RWPE1 (cell line): ENCODE measurements at regions not wholly inside any gene's neighbourhood (a gene's known extent, or its start where the extent isn't known, plus 50 kb on each side); places are given as distances from the start of the nearest gene placed in this dataset.

ENCODE experiments used
- CTCF ChIA-PET: fragments of 350-600 bp; sonication (Branson Sonifier 250); formaldehyde crosslinking; extraction: SDS; loops from one replicate; lab custom pipeline; 2021; lab: Yijun Ruan, JAX
- POLR2A ChIA-PET: fragments of 400-600 bp; formaldehyde crosslinking; extraction: SDS; loops from one replicate; lab custom pipeline; 2020; ENCODE audit warnings: antibody characterized with exemption; ENCODE audit not compliant: low non-redundant PET; lab: Yijun Ruan, JAX
- DNase-seq: peaks from one replicate; pipeline ENCODE4 v3.0.0; 2012; ENCODE audit warnings: low spot score
- H3K27ac ChIP-seq: fragments of 450-650 bp; 2 replicates; pipeline ENCODE4 v1.5.1; 2017
- CTCF ChIP-seq: fragments of 450-650 bp; conservative IDR thresholded peaks from 2 replicates; pipeline ENCODE4 v1.5.1; 2017; ENCODE audit warnings: low read depth, mild to moderate bottlenecking

DNA sequence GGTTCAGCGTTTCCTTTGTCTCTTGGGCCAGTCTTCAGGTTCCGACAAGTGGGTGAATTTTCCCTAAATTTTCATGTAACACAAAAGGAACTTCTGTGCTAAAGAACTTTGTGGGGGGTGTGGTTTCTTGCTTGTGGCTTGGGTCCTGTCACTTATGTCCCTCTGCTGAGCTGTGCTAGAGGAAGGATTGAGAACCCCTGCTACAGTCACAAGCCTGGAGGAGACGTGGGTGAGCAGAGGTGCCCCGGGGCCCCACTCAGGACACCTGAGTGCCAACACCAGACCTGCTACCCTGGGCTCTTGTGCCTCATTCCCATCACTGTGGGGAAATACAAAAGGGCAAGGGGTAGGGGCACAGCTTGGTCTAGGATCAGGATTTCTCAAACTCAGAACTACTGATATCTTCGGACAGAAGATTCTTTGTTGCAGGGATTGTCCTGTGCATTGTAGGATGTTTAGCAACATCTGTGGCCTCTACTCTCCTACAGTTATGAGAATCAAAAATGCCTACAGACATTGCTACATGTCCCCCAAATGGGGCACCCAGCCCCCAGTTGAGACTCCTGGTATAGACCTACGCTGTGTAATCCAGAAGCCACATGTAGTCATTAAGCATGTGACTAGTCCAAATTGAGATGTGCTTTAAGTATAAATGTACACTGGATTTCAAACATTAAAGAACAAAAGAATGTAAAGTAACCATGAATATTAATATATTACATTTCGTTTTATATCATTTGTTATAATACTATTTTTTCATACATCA is 128.7 kb downstream of the LY86 start:
- no peak for DNase-seq
- ChIA-PET CTCF (no interaction called here), POLR2A (no interaction called here)
- no peak for TF ChIP-seq CTCF
- H3K27ac ChIP-seq, result peak overlapping the region; percentile 5; the same call in 1 of the 2 replicates

DNA sequence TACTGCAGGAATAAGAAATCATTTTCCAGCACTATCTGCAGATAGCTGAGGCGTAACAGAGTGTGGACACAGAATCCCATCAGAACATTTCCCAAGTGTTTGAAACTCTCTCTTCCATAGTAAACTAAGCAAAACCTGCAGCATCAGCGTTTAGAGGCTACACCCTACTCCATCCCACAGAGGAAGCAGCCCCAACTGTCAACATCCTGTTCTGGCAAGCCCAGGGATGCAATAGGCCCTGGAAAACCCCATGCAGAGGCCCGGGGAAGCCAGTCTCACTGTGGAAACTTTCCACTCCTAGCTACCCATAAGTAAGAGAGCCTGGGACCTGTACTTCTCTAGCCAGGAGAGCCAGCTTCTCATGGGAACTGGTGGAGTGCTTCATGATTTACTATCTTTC is 129.4 kb downstream of the LY86 start:
- POLR2A ChIA-PET, result no interaction called here
- peak overlapping the region; percentile 62 for H3K27ac ChIP-seq
- CTCF ChIA-PET, result interaction anchor here (1.7 kb wide), 1 partner anchor 41 kb away, joined by 6 read pairs; no protein-coding TSS in a partner anchor
- TF ChIP-seq CTCF, result no peak
- DNase-seq, result no peak

DNA sequence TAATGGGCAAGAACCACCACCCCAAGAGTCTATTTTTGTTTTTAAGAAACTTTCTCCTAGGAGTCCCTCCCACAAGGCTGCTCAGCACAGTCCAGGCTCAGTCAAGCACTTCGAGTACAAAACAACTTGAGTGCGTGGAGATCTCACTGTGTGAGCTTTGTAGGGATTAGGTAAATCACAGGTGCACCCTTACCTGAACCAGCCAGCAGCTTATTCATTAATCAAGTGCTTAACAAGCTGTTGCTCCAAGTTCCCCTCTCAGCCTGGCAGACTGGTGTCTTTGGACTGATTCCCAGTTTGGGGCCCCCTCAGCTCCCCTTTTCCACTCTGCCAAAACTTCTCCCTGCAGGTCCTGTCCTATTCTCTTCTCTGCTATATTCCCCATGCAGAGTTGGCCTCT is 133.1 kb downstream of the LY86 start:
- CTCF ChIA-PET, result interaction anchor here (0.6 to 0.7 kb wide), 3 partner anchors 37 to 518 kb away, joined by 3 to 4 read pairs (median 3); no protein-coding TSS in a partner anchor
- POLR2A ChIA-PET, result no interaction called here
- no peak for DNase-seq

DNA sequence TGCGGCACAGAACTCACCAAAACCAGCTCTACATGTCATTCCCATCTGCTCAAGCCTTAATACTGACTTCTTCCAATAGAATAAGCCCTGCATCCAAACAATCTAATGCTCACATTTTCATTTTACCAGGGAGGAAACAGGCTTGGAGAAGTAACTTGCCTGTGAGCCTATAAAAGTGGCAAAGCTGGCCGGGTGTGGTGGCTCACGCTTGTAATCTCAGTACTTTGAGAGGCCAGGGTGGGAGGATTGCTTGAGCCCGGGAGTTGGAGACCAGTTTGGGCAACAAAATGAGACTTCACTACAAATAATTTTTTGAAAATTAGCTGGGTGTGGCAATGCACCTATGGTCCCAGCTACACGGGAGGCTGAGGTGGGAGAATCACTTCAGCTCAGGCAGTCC is 133.7 kb downstream of the LY86 start:
- no peak overlapping the region for H3K27ac ChIP-seq
- no peak for DNase-seq
- POLR2A ChIA-PET, result no interaction called here
- no peak for TF ChIP-seq CTCF
- CTCF ChIA-PET, result interaction anchor here (1.1 to 2.5 kb wide), 2 partner anchors 45 to 518 kb away, joined by 5 to 11 read pairs; no protein-coding TSS in a partner anchor

More for the DNA sequence above, 133.1 kb downstream of the LY86 start:
- TF ChIP-seq CTCF, result no peak
- no peak overlapping the region for H3K27ac ChIP-seq

DNA sequence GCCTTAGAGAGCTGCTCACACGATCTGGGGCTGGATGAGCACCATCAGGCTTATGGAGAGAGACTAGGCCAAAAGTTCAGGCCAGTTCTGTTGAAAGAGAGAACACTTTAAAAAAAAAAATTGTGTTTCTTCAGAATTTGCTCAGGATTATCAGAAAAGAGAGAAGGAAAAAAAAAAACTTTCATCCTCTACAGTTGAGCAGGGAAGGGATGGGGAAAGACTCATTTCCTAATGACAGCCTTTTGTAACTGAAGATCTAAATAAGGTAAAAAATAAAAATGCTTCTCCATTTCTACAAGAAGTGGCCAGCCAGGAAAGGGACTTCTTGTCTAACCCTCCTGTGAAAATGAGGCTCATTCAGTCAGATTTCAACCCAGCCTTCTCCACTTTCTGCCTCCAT is 134.8 kb downstream of the LY86 start:
- DNase-seq, result no peak
- no peak for TF ChIP-seq CTCF
- H3K27ac ChIP-seq, result peak overlapping the region; percentile 65
- POLR2A ChIA-PET, result interaction anchor here (0.8 kb wide), 1 partner anchor 805 kb away, joined by 3 read pairs; no protein-coding TSS in a partner anchor
- CTCF ChIA-PET, result interaction anchor here (0.6 to 2.5 kb wide), 4 partner anchors 19 to 491 kb away, joined by 3 to 11 read pairs (median 3); no protein-coding TSS in a partner anchor

DNA sequence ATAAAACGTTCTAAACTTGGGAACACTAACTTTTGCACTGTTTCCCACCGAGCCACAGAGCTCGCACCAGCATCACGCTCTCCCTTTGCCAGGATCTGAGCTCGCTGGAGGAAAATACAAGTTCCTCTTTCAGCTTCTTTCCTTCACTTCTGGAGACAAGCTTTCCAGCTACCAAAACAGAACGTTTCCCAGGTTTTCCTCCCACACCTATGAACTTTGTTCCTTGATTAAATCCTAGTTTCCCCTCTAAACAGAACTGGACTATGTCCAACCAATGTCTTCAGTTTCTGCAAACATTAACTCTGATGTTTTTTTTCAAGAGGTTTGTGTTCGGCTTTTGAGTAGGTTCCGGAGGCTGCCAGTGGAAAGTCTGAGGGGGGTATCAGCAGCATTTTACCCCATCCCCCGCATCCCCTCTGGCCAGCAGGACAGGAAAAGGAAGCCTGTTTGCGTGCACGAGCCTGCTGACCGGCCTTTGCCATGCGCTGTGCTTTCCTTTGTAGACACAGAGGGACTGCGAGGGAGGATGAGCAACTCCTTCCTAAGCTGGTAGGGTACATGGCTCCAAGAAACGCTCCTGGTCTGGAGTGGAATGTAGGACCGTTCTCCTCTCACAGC is 135.5 kb downstream of the LY86 start:
- DNase-seq, result peak; percentile 25
- no peak for TF ChIP-seq CTCF
- CTCF ChIA-PET, result interaction anchor here (0.6 to 2.5 kb wide), 9 partner anchors 19 to 900 kb away, joined by 3 to 11 read pairs (median 4); no protein-coding TSS in a partner anchor
- POLR2A ChIA-PET, result interaction anchor here (0.8 kb wide), 1 partner anchor 804 kb away, joined by 3 read pairs; no protein-coding TSS in a partner anchor
- H3K27ac ChIP-seq, result peak overlapping the region; percentile 65
